Muscle of arm (tissue), 1 donor: ENCODE measurements at regions not wholly inside any gene's neighbourhood (a gene's known extent, or its start where the extent isn't known, plus 50 kb on each side); places are given as distances from the start of the nearest gene placed in this dataset.

Experiments
- DNase-seq: peaks from one replicate; pipeline ENCODE4 v3.0.0-alpha.2; 2013

DNA sequence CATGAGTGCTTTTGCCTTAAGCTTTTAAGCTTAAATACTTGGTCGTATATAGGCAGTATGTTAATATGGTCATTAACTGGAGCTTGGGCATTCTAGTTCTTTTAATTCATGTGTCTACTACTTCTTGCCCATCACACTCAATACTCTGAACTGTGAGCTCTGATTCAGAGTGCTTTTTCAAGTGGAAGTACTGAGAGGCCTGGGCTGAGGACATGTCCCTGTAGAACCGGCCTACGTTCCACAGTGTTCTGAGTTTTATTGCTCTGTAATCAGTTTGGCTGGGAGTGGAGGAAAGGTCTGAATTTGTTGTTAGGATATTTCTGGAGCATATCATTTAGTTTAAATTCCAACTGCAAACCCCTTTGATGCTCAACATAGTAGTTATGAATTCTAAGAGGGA lies 1744.8 kb upstream of the MIR17HG start:
- DNase-seq, result no peak

DNA sequence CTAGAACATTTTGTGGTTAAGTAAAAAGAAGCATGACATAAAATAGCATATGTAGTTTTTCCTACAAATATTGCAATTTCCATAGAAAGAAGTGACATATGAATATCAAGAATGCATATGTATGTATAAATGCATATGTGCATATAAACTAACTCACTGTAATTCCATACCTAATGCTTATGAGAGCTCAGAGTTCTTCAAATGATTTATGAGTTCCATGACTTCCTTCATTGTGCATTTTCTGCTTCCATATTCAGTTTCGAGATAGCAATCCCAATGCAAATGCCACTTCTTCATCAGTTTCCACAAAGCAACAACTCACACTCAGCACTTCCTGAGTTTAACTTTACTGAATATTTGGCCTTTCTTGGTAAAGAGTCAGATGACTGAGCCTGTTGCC lies 1744.3 kb upstream of the MIR17HG start:
- no peak for DNase-seq

DNA sequence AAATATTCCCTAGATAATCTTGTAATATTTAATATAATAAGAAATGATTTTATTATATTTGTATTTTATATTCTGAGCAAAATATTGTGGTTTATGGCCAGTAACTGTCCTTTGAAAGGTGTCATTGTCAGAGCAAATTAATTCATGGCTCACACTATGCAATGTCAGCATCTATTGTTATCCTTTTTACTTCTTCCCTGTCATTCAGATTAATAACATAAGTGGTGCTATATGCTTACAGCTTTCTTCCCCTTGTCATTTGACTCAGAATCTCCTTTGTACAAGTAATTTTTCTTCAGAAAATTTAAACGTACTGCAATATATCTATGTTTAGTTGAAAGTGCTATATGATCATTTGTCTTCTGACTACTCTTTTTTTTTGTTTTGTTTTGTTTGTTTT lies 1738.2 kb upstream of the MIR17HG start:
- no peak for DNase-seq

DNA sequence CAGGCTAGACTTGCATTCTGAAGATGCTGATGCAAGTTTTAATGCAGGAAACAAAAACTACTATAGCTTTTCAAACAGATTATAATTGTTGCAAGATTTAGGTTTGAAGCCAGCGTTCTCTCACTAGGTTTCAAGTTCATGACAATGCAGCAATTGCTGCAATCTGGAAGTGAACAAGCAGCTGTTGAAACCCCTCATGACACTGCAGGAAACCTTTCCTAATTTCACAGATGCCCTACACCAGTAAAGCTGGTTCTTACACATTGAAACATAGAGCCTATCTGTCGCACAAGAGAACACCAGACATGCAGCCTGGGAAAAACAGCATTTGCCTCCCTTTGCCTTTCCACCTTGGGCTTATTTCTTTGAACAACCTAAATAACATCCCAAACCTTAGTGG lies 1737.2 kb upstream of the MIR17HG start:
- no peak for DNase-seq

DNA sequence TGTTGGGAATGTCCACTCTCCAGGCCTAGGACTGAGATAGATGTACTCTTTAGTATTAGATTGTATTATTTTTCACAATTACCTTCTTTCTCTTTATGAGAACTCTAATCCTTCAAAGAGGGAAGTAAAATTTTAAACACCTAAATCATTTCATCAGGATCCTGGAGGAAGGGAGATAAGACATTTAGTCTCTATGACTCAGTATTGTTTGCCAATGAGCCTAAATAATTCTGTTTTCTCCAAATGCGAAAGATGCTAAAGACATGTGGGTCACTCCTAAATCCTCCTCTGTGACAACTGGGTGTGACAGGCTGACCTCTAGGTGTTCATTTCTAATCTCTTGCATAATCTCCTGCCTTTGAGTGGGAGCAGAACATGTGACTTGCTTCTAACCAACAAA lies 1736.6 kb upstream of the MIR17HG start:
- no peak for DNase-seq

DNA sequence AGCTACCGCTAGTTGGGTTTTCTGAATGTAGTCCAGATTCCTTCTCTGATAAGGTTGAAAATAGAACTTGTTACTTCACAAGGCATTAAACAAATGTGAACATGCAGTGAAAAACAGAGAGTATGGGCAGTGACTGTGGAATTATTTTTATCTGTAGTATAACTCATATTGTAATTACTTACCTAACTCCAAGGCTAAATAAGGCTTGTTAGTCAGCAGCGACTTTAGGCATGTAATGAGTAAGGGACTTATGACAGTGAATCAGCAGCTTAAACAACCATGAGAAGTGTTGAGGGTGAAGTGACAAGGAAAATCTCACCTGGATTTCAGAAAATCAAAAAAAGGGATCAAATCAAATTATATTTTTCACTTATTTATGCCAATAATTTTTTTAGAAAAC lies 1719.5 kb upstream of the MIR17HG start:
- DNase-seq, result no peak

DNA sequence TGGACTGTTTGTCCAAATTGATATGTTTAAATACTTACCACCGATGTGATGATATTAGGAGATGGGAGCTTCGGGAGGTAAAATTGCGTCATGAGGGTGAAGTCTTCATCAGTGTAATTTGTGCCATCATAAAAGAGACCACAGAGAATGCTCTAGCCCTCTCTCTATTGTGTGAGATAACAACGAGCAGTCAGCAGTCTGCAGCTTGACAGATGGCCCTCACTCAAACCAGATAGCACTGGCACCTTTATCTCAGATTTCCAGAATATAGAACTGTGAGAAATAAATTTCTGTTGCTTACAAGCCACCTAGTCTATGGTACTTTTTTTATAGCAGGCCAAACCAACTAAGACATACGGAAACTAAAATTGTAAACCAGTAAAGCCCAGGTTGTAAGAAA lies 1718.9 kb upstream of the MIR17HG start:
- no peak for DNase-seq

DNA sequence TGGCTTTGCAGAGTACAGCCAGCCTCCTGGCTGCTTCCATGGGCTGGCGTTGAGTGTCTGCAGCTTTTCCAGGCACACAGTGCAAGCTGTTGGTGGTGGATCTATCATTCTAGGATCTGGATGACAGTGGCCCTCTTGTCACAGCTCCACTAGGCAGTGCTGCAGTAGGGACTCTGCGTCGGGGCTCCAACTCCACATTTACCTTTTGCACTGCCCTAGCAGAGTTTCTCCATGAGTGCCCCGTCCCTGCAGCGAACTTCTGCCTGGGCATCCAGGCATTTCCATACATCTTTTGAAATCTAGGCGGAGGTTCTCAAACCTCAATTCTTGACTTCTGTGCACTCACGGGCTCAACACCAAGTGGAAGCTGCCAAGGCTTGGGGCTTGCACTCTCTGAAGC lies 1697.3 kb upstream of the MIR17HG start:
- no peak for DNase-seq

DNA sequence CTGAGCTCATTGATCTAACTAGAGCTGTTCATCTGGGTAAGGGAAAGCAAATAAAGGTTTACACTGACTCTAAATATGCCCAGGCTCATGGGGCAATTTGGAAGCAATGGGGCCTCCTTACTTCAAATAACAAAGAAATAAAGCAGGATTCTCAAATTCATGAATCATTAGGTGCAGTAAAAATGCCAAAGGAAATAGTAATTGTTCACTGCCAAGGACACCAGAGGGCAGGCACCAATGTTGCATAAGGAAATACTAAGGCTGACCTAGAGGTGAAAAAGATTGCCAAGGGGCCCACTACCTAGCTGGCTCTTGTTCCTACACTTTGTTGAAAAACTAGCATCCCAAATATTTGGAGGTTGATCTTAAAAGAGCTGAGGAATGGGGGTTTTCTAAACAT lies 1686.7 kb upstream of the MIR17HG start:
- no peak for DNase-seq

DNA sequence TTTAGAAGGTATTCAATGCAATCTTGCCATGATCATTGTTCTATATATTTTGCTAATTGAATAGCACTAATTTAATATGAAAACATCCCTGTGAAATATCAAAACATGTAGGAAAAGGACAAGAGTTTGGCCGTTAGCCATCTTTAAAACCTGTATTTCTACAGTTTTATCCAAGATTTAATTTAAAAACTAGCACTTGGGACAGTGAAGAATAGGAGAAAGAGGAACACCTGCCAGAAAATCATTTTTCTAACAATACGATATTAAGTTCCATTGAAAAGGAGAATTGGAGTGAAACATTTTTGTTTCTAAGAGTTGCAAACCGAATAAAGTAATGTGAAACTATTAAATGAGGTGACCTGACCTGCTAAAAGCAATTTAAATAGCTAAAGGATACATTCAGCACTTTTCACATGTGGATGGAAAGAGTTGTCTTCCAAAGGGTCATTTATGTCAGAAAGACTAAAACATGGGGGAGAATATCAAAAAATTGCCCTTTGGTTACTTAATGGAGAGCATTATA lies 1673.6 kb upstream of the MIR17HG start:
- no peak for DNase-seq

DNA sequence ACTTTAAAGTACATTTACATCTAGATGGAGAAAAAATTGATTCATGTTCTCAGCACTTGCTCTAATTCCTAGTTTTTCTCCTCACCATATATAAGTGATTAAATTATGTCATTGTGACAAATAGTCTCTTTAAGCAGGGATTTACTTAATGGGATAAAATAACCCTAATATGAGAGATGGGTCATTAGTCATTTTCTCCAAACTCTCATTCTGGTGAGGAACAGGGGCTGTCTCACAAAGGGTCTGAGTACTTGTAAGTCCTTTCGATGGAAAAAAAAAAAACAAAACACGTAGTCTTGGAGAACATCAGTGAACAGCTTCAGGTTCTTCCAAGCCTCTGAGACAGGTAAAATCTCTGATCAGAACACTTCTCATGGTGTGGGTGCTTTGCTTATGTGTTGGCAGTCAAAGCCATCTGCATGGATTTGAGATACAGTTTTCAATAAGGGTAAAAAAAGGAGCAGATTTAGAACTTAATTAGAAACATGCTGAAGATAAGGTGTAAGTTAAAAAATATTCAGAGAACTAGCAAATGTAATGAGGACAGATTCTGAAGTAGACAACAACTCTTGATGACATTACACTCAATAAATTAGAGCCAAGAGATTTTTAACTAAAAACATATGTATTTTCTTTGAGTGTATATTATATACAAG lies 1668.9 kb upstream of the MIR17HG start:
- DNase-seq, result no peak

DNA sequence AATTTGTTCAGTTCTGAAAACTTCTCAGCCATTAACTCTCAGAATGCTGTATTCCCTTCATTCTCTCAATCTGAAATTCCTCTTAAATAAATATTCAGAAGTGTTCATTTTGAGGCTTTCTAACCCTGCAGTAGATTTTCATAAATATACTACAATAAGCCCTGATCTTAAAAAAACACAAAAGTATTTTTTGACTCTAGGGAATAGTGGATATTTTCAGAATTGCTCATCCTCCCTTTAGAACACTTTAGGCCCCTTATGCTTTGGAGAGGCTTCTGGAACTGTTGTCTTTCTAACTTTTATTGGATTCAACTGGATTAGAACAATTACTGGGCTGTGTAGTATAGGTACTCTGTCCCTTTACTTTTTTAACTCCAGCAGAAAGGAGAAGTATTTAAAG lies 1662.6 kb upstream of the MIR17HG start:
- no peak for DNase-seq

DNA sequence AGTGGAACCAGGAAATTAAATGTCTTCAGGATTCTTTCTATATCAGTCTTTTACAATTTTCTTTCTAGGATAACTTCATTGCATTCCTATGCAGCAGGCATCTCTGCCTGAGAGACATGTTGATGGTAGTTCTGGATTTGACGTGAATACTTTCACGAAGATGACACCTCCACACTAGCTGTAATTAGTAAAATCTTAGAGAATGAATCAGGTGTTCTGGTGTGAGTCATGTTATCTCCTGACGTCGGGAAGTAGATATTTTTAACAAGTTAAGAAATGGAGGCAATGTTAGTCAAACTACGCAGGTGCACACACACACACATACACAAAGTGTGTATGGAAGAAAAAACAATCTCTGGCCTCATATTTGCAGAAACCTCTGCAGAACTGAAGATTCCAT lies 1661.3 kb upstream of the MIR17HG start:
- DNase-seq, result no peak

DNA sequence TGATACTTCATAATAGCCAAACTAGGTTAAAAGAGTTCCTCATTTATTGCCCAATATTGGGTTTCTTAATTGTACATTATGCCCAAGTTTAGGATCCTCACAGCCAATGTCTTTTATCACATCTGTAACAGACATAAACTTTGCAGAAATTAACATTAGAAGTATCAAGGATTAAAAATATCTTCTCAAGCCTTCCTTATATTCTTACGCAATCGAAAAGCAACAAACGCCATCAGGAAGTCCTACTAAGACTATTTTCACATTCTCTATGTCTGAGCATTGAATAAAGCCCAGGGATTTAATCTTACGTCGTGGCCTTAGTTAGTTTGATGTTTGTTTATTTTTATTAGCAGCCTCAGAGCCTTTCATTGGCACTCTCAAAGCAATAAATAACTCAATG lies 1660.4 kb upstream of the MIR17HG start:
- no peak for DNase-seq

DNA sequence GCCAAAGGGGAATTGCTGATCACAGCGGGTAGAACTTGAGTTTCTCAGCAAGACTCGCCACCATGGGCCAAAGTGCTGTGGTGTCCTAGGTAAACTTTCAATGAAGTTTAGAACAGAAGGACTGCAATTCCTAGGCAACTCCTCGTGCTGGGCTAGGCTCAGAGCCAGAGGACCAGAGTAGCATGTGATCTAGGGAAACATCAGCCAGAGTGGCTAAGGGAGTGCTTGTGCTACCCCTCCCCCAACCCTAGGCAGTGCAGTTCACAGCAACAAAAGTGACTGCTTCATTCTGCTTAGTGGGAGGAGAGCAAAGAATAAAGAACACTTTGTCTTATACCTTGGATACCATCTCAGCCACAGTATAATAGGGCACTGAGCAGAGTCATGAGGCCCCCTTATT lies 1658.6 kb upstream of the MIR17HG start:
- no peak for DNase-seq

DNA sequence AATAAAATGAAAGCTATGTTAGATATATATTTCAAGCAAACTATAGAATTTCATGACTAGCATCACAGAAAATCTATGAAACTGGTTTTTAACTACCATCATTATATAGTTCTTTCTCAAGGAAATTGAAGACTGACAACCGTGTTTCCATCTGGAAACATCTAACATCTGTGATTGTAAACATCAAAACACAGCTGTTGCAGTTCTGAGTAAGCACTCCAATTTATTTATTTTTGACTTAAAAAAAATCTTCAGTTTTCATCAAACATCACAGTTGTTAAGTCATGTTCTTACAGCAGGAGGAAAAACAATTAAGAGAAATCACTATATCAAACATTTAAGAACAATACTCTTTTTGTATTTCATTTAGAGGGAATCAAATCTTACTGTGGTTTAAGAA lies 1653.0 kb upstream of the MIR17HG start:
- no peak for DNase-seq

DNA sequence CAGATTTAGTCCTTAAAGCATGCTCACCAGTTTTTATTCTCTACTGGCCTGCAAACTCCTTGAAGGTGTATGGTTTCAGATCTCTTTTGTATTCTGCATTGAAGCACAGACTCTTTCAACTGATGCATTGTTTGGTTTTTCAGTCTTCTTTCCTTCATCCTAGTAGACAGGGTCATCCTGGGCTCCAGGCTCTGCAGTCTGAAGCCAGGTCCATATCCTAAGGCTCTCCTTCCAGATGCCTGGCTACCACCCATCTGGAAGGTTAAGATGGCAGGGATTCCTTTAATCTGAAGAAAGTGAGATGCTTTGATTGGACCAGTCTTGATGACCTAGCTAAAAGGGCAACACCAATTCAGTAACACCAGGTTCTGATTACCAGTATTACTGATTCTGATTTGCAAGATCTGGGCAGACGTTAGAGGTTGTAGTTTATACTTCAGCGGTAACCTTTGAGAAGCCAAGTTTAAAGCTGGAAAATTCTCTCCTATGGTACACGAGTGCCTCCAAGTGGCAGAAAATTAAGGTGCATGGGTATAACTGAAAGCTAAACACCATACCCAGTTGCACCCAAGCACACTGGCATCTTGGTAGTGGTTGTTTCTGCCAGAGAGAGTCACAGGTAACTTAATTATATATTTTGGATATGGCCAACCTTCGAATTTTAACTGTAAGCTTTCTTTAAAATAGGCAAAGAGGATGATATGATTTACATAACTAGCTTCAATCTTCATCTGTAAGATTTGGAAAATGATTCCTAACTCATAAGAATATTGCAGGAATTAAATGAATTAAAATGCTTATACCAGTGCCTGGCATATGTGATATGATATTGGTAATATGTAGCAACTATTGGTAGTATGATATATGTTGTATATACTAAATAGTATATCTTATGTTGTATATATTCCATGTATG lies 1651.9 kb upstream of the MIR17HG start:
- DNase-seq, result peak; percentile 37

DNA sequence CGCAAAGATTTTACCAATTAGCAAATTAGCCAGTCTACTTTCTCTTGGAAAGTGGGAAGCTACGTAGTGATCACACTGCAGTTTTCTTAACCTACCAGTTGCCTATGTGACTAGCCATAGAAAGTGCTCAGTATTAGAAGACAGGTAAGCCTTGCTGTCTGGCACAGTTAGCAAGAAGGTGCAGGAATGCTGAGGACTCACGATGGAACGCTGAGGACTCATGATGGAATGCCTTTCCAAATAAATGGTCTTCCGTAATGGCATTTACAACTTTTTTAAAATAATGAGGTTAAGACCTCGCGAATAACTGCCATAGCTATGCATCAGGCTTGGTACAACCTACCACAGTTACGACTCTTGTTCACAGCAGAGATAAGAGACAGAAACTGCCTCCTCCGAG lies 1645.6 kb upstream of the MIR17HG start:
- no peak for DNase-seq

DNA sequence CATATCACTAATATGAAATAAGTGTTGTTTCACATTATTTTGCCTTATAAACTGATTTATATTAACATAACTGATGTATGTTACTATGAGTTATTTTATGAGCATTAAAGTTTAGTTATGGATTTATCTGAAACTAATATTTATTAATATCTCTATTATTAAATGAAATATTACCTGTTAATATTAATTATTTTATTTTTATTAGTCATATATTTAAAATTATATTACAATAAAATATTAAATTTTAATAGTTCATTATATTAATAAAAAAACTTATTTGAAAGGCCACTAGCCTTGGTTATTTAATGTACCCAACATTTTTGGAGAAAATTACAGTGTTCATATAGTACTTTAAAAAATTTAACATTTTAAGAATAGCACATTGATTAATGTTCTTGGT lies 1643.4 kb upstream of the MIR17HG start:
- DNase-seq, result no peak

DNA sequence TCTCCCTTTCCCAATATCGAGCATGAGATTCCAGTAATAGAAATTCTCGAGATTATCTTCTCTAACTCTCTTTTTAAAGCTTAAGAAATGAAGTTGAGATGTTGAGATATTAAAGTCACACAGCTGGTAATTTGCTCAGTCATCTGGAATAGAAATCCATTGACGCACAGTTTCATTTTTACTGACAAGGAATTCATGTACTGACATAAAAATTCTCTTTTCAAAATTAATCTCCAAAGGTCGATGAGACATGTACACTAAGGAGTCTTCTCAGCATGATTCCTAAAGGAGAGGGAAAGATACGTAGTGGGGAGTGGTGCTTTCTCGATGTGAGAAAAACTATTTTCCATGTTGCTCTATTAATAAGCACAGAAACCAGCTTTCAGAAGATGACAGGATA lies 1639.5 kb upstream of the MIR17HG start:
- no peak for DNase-seq

DNA sequence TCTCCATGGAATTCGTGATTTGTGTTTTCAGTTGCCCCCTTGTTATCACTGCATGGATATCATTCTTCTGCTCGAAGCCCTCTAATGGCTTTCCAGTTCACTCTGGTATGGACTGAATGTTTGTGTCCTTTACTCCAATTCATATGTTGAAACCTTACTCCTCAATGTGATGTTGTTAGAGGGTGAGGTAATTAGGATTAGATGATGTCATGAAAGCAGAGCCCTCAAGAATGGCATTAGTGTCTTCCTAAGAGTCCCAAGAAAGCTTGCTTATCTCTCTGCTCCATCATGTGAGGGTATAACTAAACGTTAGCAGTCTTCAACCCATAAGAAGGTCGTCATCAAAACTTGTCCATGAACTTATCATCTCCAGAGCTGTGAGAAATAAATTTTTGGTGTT lies 1626.3 kb upstream of the MIR17HG start:
- no peak for DNase-seq

DNA sequence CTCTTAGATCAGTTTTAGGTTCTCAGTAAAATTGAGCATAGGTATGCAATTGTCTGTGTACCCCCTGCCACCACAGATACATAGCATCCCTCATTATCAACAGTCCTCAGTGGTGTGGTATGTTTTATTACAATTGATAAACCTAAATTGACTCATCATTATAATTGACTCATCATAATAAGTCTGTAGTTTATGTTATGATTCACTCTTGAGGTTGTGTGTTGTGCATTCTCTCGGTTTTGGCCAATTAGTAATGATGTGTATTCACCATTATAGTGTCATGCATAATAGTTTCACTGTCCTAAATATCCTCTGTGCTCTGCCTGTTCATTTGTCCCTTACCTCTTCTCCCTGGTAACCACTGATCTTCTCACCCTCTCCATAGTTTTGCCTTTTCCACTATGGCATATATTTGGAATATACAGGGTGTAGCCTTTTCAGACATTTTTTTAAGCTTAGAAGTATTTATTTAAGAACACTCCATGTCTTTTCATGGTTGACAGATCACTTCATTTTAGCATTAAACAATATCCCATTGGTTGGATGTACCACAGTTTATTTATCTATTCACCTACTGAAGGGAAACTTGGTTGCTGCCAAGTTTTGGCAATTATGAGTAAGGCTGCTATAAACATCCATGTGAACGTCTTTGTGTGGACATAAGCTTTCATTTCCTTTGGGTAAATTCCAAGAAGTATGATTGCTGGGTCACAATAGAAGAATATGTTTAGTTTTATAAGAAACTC lies 1620.6 kb upstream of the MIR17HG start:
- no peak for DNase-seq

DNA sequence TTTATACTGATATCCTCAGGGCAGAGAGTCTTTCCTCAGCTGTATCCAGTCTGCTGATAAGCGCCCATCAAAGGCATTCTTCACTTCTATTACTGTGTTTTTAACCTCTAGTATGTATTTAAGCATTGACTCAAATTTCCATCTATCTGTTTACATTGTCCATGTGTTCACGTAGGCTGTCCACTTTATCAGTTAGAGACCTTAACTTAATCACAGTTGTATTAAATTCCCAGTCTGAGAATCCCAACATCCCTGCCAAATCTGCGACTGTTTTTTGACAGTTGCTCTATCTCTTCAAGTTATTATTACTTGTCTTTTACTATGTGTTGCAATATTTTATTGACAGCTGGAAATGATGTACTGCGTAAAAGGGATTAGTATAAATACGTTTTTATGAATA lies 1613.7 kb upstream of the MIR17HG start:
- DNase-seq, result no peak
